SK-N-MC (cell line): ENCODE measurements at regions not wholly inside any gene's neighbourhood (a gene's known extent, or its start where the extent isn't known, plus 50 kb on each side); places are given as distances from the start of the nearest gene placed in this dataset.

ENCODE experiments used
- EZH2 ChIP-seq: fragments of 200-600 bp; sonication (generic); IDR thresholded peaks from one replicate; pipeline ENCODE4 v1.6.1; 2017; ENCODE audit warnings: antibody characterized with exemption
- POLR2AphosphoS5 ChIP-seq: IDR thresholded peaks from 2 replicates; pipeline ENCODE4 v1.6.1; 2012; ENCODE audit warnings: mild to moderate bottlenecking, low read depth, low read length, borderline replicate concordance

GRCh38 chr12:38484821-38485449 is 168.4 kb downstream of the ALG10B start:
- TF ChIP-seq EZH2 (no peak), POLR2AphosphoS5 (no peak)
